ENCODE measurements at regions not wholly inside any gene's neighbourhood (a gene's known extent, or its start where the extent isn't known, plus 50 kb on each side); places are given as distances from the start of the nearest gene placed in this dataset.

DNA sequence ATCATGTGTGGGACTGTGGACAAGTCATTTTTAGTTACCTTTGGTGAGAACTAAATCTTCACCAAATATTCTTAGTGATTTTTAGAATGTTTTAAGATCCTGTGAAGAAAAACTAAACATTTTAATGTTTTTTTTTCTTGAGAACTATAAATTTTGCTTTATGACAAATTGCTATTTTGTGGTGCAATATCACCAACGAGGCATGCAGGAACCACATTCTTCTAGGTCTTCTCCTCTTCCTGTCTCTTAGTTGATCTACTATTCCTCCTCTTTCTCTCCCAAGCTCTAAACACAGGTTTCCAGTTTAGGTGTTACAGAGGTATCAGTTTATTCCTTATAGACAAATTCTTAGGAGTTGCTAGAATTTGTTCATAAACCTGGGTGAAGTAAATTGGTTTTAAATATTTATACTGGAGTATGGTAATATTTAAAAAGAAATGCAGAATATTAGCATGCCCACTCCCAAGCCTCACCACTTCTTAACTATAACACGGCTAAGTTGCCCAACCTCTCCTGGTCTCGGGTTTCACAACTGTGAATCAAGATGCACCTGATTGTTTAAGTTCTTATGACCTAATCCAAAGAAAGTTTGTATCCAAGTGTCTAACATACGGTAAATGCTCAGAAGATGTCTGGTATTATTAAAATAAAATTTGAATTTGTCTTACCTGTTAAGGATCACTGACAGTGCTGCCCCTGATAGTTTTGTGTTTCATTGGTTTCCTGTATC lies 56.5 kb upstream of the CLNK start:
- Mint-ChIP-seq H3K27ac (no peak overlapping the region), H3K4me1 (no peaks in the 10 kb centered on the region), H3K9me3 (no peaks in the 10 kb centered on the region), H3K36me3 (no peaks in the 10 kb centered on the region), H3K4me3 (no peak overlapping the region), H3K27me3 (no peaks in the 10 kb centered on the region)
- DNase-seq: no peak

DNA sequence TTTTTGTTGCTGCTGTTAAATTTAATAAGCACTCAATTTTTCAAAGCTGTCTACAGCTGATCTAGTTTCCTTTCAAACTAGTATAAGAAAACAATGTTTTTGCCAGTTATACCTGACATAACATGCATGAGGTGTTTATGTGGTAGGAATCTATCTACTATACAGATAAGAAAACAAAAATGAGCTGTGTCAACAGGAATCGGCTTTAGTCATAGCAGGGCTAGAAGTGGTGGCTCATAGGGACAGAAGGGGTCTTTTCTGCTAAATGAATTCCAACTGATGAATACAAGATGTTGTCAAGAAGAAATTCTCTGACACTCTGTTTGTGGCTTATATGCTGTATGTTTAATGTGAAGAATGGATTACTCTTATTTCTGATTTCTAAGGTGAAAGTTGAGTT lies 55.7 kb upstream of the CLNK start:
- no peak for DNase-seq
- no peaks in the 10 kb centered on the region for H3K36me3 Mint-ChIP-seq
- peaks cover 1% of the 10 kb centered on the region for H3K4me1 Mint-ChIP-seq
- no peaks in the 10 kb centered on the region for H3K27me3 Mint-ChIP-seq
- H3K4me3 Mint-ChIP-seq: no peak overlapping the region
- H3K9me3 Mint-ChIP-seq: no peaks in the 10 kb centered on the region
- H3K27ac Mint-ChIP-seq: no peak overlapping the region

DNA sequence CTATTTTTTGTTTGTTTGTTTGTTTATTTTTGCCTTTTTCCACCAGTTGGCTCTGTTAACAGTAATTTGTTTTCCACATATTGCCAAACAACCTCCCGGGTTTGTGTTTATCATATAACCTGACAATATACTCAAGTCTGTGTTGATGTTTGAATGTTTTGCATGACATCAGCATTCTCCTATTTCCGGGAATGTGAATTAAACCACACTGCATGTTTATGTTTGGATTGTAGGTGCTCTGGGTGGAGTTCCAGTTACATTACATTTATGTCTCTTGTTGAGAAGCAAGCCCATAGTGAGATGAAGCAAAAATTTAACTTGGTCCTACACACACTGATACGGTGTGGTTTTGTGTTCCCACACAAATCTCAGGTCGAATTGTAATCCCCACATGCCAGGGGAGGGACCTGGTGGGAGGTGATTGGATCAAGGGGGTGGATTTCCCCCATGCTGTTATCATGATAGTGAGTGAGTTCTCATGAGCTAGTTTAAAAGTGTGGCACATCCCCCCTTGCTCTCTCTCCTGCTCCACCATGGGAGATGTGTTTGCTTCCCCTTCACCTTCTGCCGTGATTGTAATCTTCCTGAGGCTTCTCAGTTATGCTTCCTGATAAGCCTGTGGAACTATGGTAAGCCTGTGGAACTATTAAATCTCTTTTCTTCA lies 54.4 kb upstream of the CLNK start:
- peaks cover 11% of the 10 kb centered on the region for H3K4me1 Mint-ChIP-seq
- no peaks in the 10 kb centered on the region for H3K27me3 Mint-ChIP-seq
- no peak for DNase-seq
- H3K9me3 Mint-ChIP-seq: no peaks in the 10 kb centered on the region
- H3K36me3 Mint-ChIP-seq: no peaks in the 10 kb centered on the region
- H3K27ac Mint-ChIP-seq: no peak overlapping the region
- no peak overlapping the region for H3K4me3 Mint-ChIP-seq

DNA sequence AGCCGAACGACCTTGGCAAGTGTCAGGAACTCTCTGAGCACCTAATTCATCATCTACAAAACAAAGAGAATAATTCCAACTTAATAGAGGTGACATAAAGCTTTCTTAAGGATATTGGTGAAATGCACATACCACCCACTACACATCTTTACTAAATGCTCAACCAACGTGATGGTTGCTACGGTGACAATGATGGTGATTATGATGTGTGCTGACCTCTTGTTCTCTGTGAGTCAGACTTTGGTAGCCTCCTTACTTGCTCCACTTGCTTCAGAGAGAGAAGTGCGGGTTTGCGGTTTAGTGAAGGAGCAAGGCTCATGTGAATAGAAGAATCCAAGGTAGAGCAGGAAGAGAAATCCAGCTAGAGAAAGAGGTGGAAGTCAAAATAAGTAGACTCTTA lies 52.8 kb upstream of the CLNK start:
- Mint-ChIP-seq H3K9me3 (no peaks in the 10 kb centered on the region), H3K27me3 (no peaks in the 10 kb centered on the region), H3K36me3 (no peaks in the 10 kb centered on the region), H3K4me1 (peaks cover 25% of the 10 kb centered on the region), H3K4me3 (no peak overlapping the region), H3K27ac (no peak overlapping the region)
- no peak for DNase-seq

DNA sequence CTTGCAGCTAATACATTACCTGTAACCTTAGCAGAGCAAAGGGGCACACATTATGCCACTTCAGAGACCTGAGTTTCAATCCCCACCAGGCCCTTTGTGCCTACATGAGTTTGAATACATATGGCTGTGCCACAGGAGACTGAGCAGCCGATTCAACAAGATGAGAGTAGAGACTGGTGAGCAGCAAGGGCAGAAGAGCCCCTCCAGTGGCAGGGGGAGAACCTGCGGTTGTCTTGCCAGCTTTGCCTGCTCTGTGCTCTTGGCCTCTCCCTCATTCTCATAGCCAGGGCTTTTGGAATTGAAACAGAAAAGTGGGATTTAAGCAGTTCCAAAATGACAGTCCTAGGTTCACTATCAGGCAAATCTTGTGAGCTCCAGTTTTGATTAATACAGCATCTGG lies 52.3 kb upstream of the CLNK start:
- no peak overlapping the region for H3K4me3 Mint-ChIP-seq
- DNase-seq: no peak
- no peaks in the 10 kb centered on the region for H3K27me3 Mint-ChIP-seq
- peaks cover 29% of the 10 kb centered on the region for H3K4me1 Mint-ChIP-seq
- H3K27ac Mint-ChIP-seq: no peak overlapping the region
- no peaks in the 10 kb centered on the region for H3K9me3 Mint-ChIP-seq
- H3K36me3 Mint-ChIP-seq: no peaks in the 10 kb centered on the region

DNA sequence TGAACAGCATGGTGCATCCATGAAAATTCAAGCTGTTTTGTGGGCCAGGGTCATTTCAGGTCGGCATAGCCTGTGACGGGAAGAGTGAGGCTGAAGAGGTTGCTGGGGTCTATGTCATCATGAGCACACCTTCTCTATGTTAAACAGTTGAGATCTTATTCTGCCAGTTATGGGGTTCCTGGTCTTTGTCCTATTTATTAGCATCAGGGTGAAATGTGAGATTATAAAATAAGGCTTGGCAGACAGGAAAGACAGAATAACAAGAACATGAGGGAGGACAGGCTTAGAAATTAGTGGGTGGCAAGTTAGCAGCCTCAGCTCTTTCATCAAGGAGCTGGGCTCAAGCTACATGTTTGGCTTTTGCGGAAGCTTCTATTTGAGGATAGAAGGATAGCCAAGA lies 51.7 kb upstream of the CLNK start:
- Mint-ChIP-seq H3K4me3 (no peak overlapping the region), H3K36me3 (no peaks in the 10 kb centered on the region)
- no peak for DNase-seq

DNA sequence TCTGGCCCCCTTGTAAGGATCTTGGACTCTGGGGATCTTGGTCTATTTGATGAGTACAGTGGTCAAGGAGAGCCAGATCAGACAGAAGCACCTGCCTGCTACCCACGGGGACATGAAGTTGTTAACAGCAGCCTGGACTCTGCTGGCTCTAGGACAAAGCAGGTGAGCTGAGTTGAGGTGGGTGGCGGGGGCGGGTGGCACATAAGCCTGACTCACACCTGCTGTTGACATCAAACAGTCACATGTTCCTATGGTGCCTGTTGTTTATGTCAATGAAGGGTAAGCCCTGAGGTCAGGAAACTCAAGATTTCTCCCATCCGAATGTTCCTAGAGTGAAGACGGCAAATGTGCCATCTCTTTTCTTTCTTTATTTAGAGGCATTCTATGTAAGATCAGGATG lies 50.1 kb upstream of the CLNK start:
- DNase-seq: no peak
- peaks cover 8% of the 10 kb centered on the region for H3K9me3 Mint-ChIP-seq
- no peaks in the 10 kb centered on the region for H3K27me3 Mint-ChIP-seq
- H3K36me3 Mint-ChIP-seq: no peaks in the 10 kb centered on the region
- H3K27ac Mint-ChIP-seq: peak overlapping the region; percentile 56
- peaks cover 46% of the 10 kb centered on the region for H3K4me1 Mint-ChIP-seq
- H3K4me3 Mint-ChIP-seq: peak overlapping the region; percentile 26

More for the DNA sequence above, 51.7 kb upstream of the CLNK start:
- Mint-ChIP-seq H3K27me3 (no peaks in the 10 kb centered on the region), H3K4me1 (peaks cover 35% of the 10 kb centered on the region), H3K27ac (no peak overlapping the region), H3K9me3 (no peaks in the 10 kb centered on the region)
